Sigmoid colon (tissue), 6 donors: ENCODE measurements at regions not wholly inside any gene's neighbourhood (a gene's known extent, or its start where the extent isn't known, plus 50 kb on each side); places are given as distances from the start of the nearest gene placed in this dataset.

Source experiments
- DNase-seq: peaks from one replicate; pipeline ENCODE4 v3.0.0-alpha.2; 2019
- H3K27ac ChIP-seq, 4 donors: fragments of 200-600 bp; sonication (generic); one replicate each; pipeline ENCODE4 v1.5.1; 2016 to 2019; ENCODE audit warnings: mild to moderate bottlenecking in 1 of 4
- H3K27me3 ChIP-seq, 3 donors: fragments of 200-600 bp; sonication (generic); one replicate each; pipeline ENCODE4 v1.5.1; 2019; ENCODE audit warnings: mild to moderate bottlenecking in 1 of 3
- H3K36me3 ChIP-seq, 4 donors: fragments of 200-600 bp; sonication (generic); one replicate each; pipeline ENCODE4 v1.5.1; 2016 to 2019
- H3K4me1 ChIP-seq, 4 donors: fragments of 200-600 bp; sonication (generic); one replicate each; pipeline ENCODE4 v1.5.1; 2017 to 2019
- H3K4me3 ChIP-seq, 4 donors: fragments of 200-600 bp; sonication (generic); one replicate each; pipeline ENCODE4 v1.5.1; 2017 to 2019; ENCODE audit warnings: mild to moderate bottlenecking in 2 of 4, moderate library complexity in 1 of 4
- H3K9me3 ChIP-seq, 4 donors: fragments of 200-600 bp in 3 of 4; sonication (generic) in 3 of 4; one replicate each; pipeline versions ENCODE4 v1.5.1 to v1.6.1; 2013 to 2019
- EP300 ChIP-seq, 4 donors: sonication (generic); formaldehyde crosslinking; IDR thresholded peaks; one replicate each; pipeline ENCODE4 v1.6.1; 2017; ENCODE audit warnings: antibody characterized with exemption in 4 of 4
- POLR2A ChIP-seq, 2 donors: fragments of 450-650 bp; IDR thresholded peaks; one replicate each; pipeline ENCODE4 v1.6.1; 2016; ENCODE audit warnings: antibody characterized with exemption in 2 of 2, mild to moderate bottlenecking in 2 of 2, moderate library complexity in 2 of 2
- POLR2AphosphoS5 ChIP-seq, 4 donors: sonication (generic); formaldehyde crosslinking; IDR thresholded peaks; one replicate each; pipeline ENCODE4 v1.6.1; 2017; ENCODE audit warnings: antibody characterized with exemption in 4 of 4
- WGBS, 2 donors: extraction: QIAGEN DNeasy Blood & Tissue Kit; methylation state at CpG; one replicate each; pipeline ENCODE4 v1.1.7; 2013; 5-methylcytosine and 5-hydroxymethylcytosine counted together
- intact Hi-C: fragments of 100-400 bp; cut with DNase I; formaldehyde crosslinking; loops from one replicate; pipeline ENCODE4 v1.15.1; 2023
- TF ChIP-seq, protein P1 (sequence below), 4 experiments: fragments of 450-650 bp in 3 of 4; fragments of 200-600 bp in 1 of 4; IDR thresholded peaks; one replicate each; pipeline ENCODE4 v1.5.1; 2016 to 2019; ENCODE audit warnings: antibody characterized with exemption in 4 of 4, mild to moderate bottlenecking in 3 of 4, moderate library complexity in 2 of 4
- donor health status: healthy with polysubstance abuse.
- donor health status: healthy.

DNA sequence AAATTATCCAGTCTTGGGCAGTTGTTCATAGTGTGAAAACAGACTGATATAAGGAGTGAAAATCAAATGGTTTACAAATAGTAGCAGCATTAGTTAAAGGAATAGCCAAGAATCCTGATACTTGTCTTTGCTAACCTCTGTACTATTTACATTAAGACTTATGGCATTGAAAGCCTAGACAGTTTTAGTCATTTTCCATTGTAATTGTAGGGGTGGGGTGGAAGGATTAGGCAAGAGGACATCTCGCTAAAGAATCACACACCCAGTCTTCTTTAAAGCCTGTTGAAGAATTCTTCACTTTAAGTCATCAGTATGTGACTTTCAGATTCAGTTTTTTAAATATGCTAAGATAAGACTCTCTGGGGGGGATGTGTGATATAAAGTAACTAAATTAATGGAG, 207.5 kb upstream of the PHACTR1 start:
- Histone ChIP-seq H3K36me3 (no peaks in the 10 kb centered on the region), H3K27ac (no peak overlapping the region), H3K4me1 (peaks cover 0 to 9% (median 0%) of the 10 kb centered on the region in 4 donors), H3K27me3 (no peaks in the 10 kb centered on the region), H3K9me3 (no peaks in the 10 kb centered on the region), H3K4me3 (no peak overlapping the region)
- TF ChIP-seq POLR2AphosphoS5 (IDR thresholded peaks at IDR 0.05) = no peak
- TF ChIP-seq, protein P1, sequence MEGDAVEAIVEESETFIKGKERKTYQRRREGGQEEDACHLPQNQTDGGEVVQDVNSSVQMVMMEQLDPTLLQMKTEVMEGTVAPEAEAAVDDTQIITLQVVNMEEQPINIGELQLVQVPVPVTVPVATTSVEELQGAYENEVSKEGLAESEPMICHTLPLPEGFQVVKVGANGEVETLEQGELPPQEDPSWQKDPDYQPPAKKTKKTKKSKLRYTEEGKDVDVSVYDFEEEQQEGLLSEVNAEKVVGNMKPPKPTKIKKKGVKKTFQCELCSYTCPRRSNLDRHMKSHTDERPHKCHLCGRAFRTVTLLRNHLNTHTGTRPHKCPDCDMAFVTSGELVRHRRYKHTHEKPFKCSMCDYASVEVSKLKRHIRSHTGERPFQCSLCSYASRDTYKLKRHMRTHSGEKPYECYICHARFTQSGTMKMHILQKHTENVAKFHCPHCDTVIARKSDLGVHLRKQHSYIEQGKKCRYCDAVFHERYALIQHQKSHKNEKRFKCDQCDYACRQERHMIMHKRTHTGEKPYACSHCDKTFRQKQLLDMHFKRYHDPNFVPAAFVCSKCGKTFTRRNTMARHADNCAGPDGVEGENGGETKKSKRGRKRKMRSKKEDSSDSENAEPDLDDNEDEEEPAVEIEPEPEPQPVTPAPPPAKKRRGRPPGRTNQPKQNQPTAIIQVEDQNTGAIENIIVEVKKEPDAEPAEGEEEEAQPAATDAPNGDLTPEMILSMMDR (IDR thresholded peaks at IDR 0.05) = no peak
- no peak for TF ChIP-seq POLR2A (IDR thresholded peaks at IDR 0.05)
- TF ChIP-seq EP300 (IDR thresholded peaks at IDR 0.05) = no peak
- DNase-seq = no peak
- WGBS, 2 donors = 84 to 85% methylated on average over 1 of the region's 1 CpG
- intact Hi-C loops = no loop called here

DNA sequence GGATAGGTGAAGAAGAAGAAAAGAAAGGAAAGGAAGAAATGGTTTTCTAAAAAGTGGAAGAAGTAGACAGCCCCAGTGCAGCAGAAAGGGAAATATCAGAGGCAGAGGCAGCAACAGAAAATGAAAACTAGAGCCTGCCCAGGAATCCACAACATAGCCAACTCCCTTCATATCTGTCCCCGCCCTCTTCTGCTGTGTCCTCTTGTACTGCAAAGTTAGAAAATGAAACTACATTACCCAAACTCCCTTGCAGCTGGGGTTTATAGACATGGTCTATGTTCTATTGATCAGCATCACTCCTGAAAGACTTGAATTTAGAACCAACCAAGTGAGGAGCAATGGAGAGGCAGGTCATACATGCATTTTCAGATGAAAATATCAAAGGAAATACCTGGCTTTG, 200.5 kb upstream of the PHACTR1 start:
- Histone ChIP-seq H3K27ac (no peak overlapping the region), H3K36me3 (no peaks in the 10 kb centered on the region), H3K4me3 (no peak overlapping the region), H3K9me3 (no peaks in the 10 kb centered on the region), H3K4me1 (no peaks in the 10 kb centered on the region), H3K27me3 (no peaks in the 10 kb centered on the region)
- 2 to 39% methylated on average over 1 of the region's 1 CpG for WGBS, 2 donors
- intact Hi-C loops = no loop called here
- no peak for DNase-seq
- no peak for TF ChIP-seq POLR2AphosphoS5 (IDR thresholded peaks at IDR 0.05)
- TF ChIP-seq, protein P1 (IDR thresholded peaks at IDR 0.05) = no peak
- TF ChIP-seq EP300 (IDR thresholded peaks at IDR 0.05) = no peak
- TF ChIP-seq POLR2A (IDR thresholded peaks at IDR 0.05) = no peak

DNA sequence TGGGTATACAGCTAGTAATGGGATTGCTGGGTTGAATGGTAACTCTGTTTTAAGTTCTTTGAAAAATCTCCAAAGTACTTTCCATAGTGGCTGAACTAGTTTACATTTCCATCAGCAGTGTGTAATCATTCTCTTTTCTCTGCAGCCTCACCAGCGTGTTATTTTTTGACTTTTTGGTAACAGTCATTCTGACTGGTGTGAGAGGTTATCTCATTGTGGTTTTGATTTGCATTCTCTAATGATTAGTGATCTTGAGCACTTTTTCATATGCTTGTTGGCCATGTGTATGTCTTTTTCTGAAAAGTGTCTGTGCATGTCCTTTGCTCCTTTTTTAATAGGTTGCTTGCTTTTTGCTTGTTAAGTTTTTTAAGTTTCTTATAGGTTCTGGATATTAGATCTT, 194.2 kb upstream of the PHACTR1 start:
- 83 to 89% methylated on average over 1 of the region's 1 CpG for WGBS, 2 donors
- H3K36me3 ChIP-seq = no peaks in the 10 kb centered on the region
- no peak overlapping the region for H3K27ac ChIP-seq
- H3K27me3 ChIP-seq = no peaks in the 10 kb centered on the region
- TF ChIP-seq, protein P1 (IDR thresholded peaks at IDR 0.05) = no peak
- TF ChIP-seq EP300 (IDR thresholded peaks at IDR 0.05) (no peak), POLR2A (IDR thresholded peaks at IDR 0.05) (no peak), POLR2AphosphoS5 (IDR thresholded peaks at IDR 0.05) (no peak)
- intact Hi-C loops = no loop called here
- DNase-seq = no peak
- H3K9me3 ChIP-seq = peaks cover 0 to 2% (median 0%) of the 10 kb centered on the region in 4 donors
- no peak overlapping the region for H3K4me3 ChIP-seq
- H3K4me1 ChIP-seq = peaks cover 0 to under 1% (median 0%) of the 10 kb centered on the region in 4 donors

DNA sequence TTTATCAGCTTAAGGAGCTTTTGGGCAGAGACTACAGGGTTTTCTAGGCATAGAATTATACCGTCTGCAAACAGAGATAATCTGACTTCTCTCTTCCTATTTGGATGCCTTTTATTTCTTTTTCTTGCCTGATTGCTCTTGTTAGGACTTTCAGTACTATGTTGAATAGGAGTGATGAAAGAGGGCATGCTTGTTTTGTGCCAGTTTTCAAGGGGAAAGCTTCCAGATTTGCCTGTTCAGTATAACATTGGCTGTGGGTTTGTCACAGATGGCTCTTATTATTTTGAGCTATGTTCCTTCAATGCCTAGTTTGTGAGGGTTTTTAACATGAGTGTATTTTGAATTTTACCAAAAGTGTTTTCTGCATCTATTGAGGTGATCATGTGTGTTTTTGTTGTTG, 192.8 kb upstream of the PHACTR1 start:
- no peak for DNase-seq
- TF ChIP-seq POLR2AphosphoS5 (IDR thresholded peaks at IDR 0.05) (no peak), EP300 (IDR thresholded peaks at IDR 0.05) (no peak), POLR2A (IDR thresholded peaks at IDR 0.05) (no peak)
- TF ChIP-seq, protein P1 (IDR thresholded peaks at IDR 0.05) = no peak
- intact Hi-C loops = no loop called here
- WGBS, 2 donors = 94 to 99% methylated on average over 1 of the region's 1 CpG
- Histone ChIP-seq H3K4me1 (peaks cover 0 to 15% (median 10%) of the 10 kb centered on the region in 4 donors), H3K27ac (no peak overlapping the region), H3K9me3 (peaks cover 0 to 2% (median 0%) of the 10 kb centered on the region in 4 donors), H3K27me3 (no peaks in the 10 kb centered on the region), H3K36me3 (no peaks in the 10 kb centered on the region), H3K4me3 (no peak overlapping the region)

DNA sequence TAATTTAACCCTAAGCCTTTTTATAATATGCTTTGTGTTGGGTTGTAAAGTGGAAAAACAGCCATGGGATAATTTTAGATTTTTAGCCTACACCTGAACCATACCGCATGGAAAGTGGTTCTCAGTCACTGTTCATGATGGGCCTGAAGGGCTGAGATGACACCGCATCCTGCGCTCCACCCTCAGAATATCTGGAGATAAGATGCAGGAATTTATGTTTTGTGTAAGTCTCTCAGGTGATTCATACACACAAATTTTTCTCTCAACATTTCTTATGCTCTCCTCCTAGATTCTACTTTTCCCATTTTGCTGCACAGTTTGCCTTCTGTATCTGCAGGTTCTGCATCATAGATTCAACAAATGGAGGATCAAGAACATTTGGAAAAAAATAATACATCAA, 191.3 kb upstream of the PHACTR1 start:
- TF ChIP-seq POLR2A (IDR thresholded peaks at IDR 0.05) = no peak
- TF ChIP-seq, protein P1 (IDR thresholded peaks at IDR 0.05) = no peak
- no peak for TF ChIP-seq EP300 (IDR thresholded peaks at IDR 0.05)
- TF ChIP-seq POLR2AphosphoS5 (IDR thresholded peaks at IDR 0.05) = no peak
- intact Hi-C loops = no loop called here
- 97% methylated on average over 3 of the region's 3 CpGs for WGBS, 2 donors

More for the DNA sequence above, 191.3 kb upstream of the PHACTR1 start:
- Histone ChIP-seq H3K4me3 (no peak overlapping the region), H3K27ac (no peak overlapping the region), H3K27me3 (no peaks in the 10 kb centered on the region), H3K9me3 (peaks cover 0 to 2% (median 0%) of the 10 kb centered on the region in 4 donors), H3K4me1 (peaks cover 0 to 25% (median 15%) of the 10 kb centered on the region in 4 donors), H3K36me3 (no peaks in the 10 kb centered on the region)
- DNase-seq = no peak
